ENCODE measurements at regions not wholly inside any gene's neighbourhood (a gene's known extent, or its start where the extent isn't known, plus 50 kb on each side); places are given as distances from the start of the nearest gene placed in this dataset.
"Not testable (repeated sequence)": the region's sequence is repeated elsewhere in the genome, so short reads cannot be mapped to it uniquely, and the experiment has no call there.

- DNase-seq: no peak
Measured at GRCh38 chr14:58961045-58961731, 227.3 kb upstream of the DAAM1 start.

- DNase-seq: no peak
Measured at GRCh38 chr14:58963873-58964597, 224.4 kb upstream of the DAAM1 start.

DNA sequence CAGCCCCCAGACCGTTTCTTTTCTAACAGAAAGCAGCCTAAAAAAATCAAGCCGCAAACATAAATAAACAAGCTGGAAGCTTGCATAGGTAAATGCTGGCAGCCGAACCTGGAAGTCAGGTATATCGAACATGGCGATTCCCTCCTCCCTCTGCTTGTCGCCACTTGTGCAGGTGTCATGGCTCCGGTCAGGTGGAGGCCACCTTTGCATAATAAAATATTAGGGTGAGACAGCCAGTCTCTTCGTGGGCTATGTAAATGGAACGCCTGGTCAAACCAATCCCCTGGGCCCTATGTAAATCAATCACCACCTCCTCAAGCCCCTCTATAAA is 223.9 kb upstream of the DAAM1 start:
- no peak for DNase-seq

- DNase-seq: no peak
Measured at GRCh38 chr14:58965601-58966000, 222.9 kb upstream of the DAAM1 start.

DNA sequence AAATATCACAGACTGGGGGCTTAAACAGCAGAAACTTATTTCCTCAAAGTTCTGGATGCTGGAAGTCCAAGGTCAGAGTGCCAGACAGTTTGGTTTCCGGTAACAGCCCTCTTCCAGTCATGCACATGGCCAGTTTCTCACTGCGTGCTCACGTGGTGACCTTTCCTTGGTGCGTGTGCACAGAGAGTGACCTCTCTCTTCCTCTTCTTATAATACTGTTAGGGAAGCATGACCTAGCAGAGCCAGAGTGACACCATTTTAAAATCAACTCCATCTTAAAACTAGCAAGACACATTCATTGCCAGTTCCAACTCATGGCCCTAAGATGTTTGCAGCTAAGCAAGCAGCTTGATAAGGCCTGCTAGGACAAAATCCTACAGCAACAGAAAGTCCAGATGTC is 221.5 kb upstream of the DAAM1 start:
- no peak for DNase-seq

- no peak for DNase-seq
Measured at GRCh38 chr14:58969951-58970751, 218.3 kb upstream of the DAAM1 start.

DNA sequence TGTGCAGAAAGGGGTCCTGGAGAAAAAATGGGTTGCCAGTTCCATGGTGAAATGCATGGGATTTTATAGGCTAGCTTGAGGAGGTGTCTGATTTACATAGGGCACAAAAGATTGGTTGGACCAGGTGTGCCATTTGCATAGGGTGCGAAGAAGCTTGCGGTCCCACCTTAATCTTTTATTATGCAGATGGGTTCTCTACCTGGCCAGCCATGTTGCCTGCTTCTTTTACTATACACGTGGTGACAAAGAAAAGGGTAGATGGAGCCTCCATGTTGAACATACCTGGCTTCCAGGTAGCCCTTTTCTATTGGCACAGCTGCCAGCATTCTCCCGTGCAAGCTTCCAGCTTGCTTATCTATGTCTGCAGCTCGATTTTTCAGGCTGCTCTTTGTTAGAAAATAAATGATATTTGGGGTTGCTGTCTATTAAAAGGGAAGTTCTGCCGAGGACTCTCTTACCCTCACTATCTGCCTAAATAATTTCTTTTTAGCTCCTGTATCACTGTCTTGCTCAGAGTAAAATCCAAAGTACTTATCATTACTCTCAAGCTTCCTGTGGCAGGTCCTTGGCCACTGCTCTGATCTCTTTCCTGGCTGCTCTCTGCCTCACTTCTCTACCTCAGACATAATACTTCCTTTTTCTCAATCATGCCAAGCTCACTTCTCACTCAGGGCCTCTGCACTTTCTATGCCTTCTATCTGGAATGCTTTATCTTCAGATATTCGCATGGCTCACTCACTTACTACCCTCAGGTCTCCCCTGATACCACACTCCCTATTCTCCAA is 216.0 kb upstream of the DAAM1 start:
- DNase-seq: no peak

GRCh38 chr14:58977366-58977765 is 211.1 kb upstream of the DAAM1 start:
- no peak for DNase-seq

DNA sequence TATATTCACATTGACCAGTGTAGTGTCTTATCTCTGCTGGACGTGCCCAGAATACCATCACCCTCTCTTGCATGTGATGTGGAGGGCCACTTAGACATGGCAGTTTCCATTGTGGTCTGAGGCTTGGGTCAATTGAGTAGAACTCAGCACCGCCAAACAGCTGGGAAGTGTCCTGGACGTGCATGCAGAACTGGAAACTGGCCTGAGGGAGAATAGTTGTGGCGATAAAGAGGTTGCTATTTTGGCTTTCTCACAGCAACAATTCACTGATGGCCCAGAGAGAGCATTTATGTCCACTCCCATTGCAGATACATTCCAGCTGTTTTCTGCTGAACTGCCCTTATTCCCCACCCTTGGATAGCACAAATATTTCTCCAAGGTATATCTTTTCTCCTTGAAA is 210.1 kb upstream of the DAAM1 start:
- no peak for DNase-seq

GRCh38 chr14:58979325-58979724 is 209.1 kb upstream of the DAAM1 start:
- DNase-seq: no peak

- DNase-seq: no peak
Measured at GRCh38 chr14:58981840-58982239, 206.6 kb upstream of the DAAM1 start.

DNA sequence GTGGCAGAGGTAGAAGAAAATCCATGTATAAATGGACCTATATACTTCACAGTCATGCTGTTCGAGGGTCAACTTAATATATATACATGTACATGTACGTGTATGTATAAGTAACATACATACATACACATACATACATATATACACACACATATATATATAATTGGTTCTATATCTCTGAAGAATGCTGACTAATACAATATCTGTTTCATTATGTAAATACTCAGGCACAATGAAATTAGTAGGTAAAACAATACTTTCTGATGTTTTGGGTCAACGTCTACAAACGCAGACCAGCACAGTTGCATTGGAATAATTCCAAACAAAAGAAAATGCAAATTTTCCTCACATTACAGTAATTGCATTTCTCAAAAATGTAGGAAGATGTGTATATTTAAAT is 202.7 kb upstream of the DAAM1 start:
- no peak for DNase-seq

GRCh38 chr14:58987591-58987990 is 200.9 kb upstream of the DAAM1 start:
- no peak for DNase-seq

- no peak for DNase-seq
Measured at GRCh38 chr14:58992935-58993334, 195.5 kb upstream of the DAAM1 start.

GRCh38 chr14:58994130-58994529 is 194.3 kb upstream of the DAAM1 start:
- DNase-seq: no peak

DNA sequence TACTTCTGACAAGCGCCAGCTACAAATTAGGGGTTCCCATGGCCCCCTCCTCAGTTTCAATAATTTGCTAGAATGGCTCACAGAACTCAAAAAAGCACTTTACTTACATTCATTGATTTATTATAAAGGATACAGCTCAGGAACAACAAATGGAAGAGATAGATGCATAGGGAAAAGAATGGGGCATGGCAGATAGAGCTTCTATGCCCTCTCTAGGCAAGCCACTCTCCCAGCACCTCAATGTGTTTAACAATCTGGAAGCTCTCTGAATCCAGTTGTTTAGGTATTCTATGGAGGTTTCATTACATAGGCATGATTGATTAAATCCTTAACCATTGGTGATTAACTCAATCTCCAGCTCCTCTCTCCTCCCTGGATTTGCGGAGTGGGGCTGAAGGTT is 184.5 kb upstream of the DAAM1 start:
- DNase-seq: no peak

- not testable (repeated sequence) for DNase-seq
Measured at GRCh38 chr14:59006179-59006578, 182.3 kb upstream of the DAAM1 start.

GRCh38 chr14:59009967-59010366 is 178.5 kb upstream of the DAAM1 start:
- DNase-seq: no peak

DNA sequence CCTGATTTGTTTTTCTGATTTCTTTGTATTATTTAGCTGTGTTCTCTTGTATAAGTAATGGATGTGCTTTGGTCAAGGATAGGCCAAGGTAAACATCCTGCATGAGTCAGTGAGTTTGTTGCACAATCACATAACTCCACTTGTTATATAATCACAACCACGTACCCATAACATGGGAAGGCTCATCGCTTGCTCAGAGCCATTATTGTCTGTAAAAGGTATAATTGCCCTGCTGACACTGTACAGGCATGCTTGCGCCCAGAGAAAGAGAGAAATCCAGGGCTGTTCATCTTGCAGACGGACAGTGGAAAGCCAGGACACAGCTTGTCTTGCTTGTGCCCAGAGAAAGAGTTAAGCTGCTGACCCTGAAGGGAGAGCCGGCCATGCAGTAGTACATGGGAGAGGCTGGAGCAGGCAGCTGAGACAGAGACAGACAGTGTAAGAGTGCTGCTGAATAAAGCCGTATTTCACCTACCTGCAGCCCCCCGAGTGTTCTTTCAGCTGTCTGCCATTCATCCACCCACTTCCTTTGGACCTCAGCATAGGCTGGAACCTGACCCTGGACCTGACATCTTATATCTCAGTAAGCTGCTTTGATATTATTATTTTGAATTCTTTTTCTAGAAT is 174.7 kb upstream of the DAAM1 start:
- DNase-seq: no peak

GRCh38 chr14:59015482-59015881 is 173.0 kb upstream of the DAAM1 start:
- no peak for DNase-seq

DNA sequence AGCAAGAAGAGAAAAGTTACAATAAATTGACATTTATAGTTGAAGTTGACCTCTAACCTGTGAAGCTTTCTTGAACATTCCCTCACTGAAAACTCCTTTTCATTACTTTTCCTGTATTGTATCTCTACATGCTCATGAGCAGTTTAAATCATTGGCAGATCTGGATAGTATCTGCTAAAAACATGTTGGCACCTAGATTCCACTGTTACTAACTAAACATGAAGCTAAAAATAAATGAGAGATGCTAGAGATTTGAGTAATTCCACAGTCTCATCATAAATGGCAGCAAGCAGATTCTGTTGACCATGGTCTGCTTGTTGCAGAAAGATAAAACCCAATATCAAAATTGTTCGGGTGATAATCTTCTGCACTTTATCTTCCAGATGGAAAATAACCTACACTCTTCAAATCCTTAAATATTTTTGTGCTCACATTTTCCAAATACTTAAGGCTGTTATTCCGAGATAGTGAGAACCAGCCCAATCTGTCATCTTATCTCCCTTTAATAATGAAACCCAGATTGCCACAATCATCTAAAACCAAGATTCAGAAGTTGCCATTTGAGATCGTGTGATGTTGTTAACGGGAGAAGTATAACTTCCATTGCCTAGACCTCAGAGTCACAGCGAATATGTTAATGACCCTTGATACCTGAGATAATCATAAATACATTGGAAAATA is 171.0 kb upstream of the DAAM1 start:
- no peak for DNase-seq

DNA sequence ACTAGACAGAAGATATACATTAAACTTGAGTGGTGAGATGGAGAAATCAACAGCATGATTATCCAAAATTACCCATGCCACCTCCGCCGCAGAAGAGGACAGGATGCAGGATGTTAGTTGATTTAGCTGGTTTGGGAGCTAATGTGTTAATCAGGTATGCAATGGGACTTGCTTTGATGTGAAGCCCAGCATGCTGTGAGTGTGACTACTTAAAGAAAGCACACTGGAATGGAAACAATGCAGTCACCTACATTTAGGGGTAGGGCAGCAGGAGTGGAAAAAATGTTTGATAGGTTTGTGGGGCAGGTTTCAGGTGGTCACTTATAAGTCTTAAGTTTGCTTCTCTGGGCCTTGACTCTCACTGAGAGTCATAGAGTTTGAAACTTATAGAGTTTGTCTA is 170.0 kb upstream of the DAAM1 start:
- DNase-seq: no peak

Measured in stimulated activated CD4-positive, alpha-beta T cell treated with anti-CD3 and anti-CD28 coated beads, Interleukin-4, amount 100 ng/mL, for 1 hour (primary cell).